A172 (cell line): ENCODE measurements at regions not wholly inside any gene's neighbourhood (a gene's known extent, or its start where the extent isn't known, plus 50 kb on each side); places are given as distances from the start of the nearest gene placed in this dataset.

ENCODE experiments used
- DNase-seq: peaks from one replicate; pipeline ENCODE4 v3.0.0-alpha.2; 2015; ENCODE audit warnings: low spot score

GRCh38 chr3:99500485-99500884 is 137.9 kb upstream of the COL8A1 start:
- no peak for DNase-seq

DNA sequence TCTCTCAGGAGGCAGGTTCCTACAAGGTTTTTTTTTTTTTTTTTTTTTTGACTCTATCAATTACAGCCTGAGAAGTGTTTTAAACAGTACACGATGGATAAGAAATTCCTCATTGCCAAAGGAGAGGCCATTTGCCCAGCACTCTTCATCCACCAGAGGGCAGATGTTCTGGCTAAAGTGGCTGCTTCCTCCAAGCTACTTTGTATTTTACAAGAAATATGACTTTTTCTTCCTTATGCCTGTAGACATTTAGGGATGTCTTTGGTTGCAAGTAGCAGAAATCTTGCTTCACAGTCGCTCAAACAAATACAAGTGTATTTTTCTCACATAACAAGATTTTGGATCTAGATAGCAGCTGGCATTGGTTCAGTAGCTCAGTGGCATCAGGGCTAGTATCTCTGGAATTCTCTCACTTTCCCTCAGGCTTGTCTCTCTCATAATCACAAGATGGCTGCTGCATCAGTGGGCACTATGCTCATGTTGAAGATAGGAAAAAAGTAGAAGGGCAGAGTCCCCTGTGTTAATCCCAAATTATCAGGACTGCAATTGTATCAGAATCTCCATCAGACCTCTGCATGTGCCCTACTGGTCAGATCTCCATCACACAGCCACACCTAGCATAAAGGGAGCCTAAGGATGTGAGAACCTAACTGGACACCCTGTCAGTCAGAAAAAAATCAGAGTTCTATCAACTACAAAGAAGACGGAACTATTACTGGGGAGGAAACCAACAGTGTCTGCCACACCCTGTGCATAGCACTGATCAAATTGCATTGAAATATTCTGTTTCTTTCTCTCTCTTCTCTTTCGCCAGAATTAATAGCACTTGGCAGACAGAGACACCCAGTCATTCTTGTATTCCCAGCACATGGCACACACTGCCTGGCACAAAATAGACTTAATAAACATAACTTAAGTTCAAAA is 138.9 kb upstream of the COL8A1 start:
- DNase-seq = peak; percentile 67

- no peak for DNase-seq
Observed at GRCh38 chr3:99498550-99499234, 139.7 kb upstream of the COL8A1 start.

- DNase-seq = no peak
Observed at GRCh38 chr3:99487894-99488293, 150.5 kb upstream of the COL8A1 start.

DNA sequence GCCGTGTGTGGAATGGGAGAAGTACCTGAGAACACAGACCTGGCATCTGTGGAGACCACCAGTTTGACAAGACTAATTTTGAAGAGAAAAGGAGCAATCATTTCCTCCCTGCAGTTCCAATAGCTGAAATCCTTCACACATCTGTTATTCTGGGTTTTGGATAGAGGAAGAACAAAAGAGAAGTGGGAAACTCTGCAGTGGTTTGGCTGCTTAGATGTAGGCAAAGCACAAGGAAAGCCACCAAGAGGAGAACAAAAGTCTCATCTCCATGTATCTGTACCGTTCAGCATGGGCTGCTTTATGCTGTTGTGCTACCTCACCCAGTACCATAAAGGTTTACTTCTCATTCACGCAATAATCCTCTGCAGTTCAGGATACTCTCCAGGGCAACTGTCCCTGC is 153.1 kb upstream of the COL8A1 start:
- no peak for DNase-seq

DNA sequence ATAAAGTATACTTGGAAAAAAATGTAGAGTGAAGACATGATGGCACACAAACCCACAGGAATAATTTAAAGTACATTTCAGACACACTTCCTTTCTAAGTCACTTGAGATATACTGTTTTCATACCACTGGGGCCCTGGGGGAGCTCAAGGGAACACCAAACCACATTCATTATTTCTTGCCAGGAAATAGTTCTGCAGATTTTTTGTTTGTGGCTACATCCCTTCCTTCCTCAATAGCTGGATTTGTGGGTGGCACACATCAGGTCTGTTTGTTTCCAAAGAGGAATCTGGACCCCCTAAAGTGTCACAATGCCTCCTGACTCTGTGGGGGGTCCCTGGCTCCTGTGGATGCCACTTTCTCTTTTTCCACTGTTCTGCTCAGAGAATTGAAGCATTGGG is 153.5 kb upstream of the COL8A1 start:
- no peak for DNase-seq

- no peak for DNase-seq
Observed at GRCh38 chr3:99483841-99484240, 154.6 kb upstream of the COL8A1 start.

- DNase-seq = no peak
Observed at GRCh38 chr3:99482191-99482590, 156.2 kb upstream of the COL8A1 start.

DNA sequence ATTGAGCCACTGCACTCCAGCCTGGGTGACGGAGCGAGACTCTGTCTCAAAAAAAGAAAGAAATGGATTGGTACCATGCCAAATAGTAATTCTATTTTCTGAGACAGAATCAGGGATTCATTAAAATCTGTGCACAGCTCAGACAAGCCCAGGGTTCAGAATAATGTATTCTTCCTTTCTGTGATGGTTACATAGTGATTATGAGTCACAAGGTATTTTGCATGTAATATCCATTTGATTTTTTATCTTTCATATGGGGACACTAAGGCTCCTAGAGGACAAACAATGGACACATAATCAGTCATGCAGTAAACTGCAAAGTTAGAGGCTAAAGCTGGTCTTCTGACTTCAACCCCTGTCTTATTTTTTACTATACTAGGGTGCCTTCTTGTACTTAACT is 156.8 kb upstream of the COL8A1 start:
- no peak for DNase-seq

GRCh38 chr3:99479768-99480167 is 158.6 kb upstream of the COL8A1 start:
- DNase-seq = no peak

DNA sequence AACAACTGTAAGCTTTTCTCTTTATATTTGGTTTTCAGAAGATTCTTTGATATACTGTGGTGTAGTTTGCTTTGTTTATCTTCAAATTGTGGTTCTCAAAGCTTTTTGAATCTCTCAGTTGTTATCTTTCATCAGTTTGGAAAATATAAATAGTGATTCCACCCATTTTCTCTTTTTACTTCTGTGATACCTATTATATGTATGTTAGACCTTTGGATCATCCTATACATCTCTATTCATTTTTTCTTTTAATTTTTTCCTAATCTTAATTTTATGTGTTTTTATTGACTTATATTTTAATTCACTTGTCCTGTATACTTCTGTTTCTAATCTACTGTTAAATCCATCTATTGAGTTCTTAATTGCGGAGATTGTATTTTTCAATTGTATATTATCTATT is 160.7 kb upstream of the COL8A1 start:
- DNase-seq = no peak

- no peak for DNase-seq
Observed at GRCh38 chr3:99475229-99475628, 163.2 kb upstream of the COL8A1 start.

DNA sequence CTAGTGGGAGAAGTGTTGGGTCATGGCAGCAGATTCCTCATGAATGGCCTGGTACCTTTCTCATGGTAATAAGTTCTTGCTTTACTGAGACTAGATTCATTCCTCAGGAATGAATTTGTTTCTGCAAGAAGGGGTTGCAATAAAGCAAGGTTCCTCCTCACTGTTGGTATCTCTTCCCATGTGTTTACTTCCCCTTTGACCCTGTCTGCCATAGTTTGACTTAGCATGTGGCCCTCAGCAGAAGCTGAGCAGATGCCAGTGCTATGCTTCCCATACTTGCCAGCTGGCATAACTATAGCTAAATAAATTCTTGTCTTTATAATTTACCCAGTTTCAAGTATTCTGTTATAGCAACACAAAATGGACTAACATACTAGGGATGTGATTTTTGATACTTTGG is 163.6 kb upstream of the COL8A1 start:
- DNase-seq = no peak

- DNase-seq = peak; percentile 25
Observed at GRCh38 chr3:99473321-99473751, 165.1 kb upstream of the COL8A1 start.

DNA sequence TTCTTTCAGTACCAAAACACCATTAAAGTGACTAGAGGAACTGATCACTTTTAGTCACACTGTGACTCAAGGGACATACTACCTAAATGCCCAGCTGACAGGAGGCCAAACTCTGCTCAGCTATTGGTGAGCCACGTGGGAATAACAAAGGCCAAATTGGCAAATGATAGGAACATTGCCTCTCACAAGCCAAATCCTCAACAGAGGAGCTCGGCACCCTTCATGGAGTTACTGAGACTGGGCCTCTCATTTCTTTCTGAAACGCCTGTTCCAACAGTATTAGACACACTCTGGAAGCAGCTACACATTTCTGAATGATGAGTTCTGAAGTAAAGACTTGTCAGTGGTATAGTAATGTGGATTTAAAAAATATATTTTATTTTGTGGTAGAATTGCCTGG is 166.0 kb upstream of the COL8A1 start:
- no peak for DNase-seq

GRCh38 chr3:99471353-99472323 is 166.8 kb upstream of the COL8A1 start:
- DNase-seq = no peak

DNA sequence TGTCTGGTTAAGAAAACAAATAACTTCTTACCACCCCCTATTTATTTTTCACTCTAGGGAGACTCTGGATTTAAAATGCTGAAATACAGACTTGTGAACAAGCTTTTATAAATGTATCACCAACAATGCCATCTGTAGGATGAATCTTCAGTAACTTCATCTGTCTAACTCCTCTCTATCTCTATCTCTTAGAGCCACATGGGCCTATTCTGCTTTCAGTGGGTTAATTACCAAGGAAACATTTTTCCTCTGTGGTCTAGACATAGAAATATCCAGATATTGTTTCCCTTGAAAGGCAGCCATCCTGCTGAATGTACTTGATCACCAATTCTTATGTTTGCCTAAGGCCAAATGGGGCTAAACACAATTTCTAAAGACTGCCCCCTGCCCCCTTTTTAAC is 167.6 kb upstream of the COL8A1 start:
- no peak for DNase-seq

- DNase-seq = peak; percentile 18
Observed at GRCh38 chr3:99468918-99469317, 169.5 kb upstream of the COL8A1 start.

DNA sequence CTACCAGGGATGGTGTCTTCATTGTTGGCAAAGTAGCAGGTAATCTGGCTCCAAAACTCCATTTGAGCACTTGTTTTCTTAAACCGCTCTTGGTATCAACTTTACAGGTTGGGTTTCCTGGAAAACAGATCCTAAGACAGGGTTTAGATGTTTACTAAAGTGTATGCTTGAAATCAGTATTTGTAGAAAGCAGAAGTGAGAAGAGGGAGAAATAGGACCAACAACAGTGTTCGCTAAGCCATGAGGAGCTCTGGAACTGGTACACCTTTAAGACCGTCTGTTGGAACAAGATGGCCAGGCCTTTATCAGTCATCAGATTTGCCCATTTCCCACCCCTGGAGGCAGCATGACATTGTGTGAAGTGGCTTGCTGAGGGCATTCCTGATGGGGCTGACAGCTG is 171.0 kb upstream of the COL8A1 start:
- no peak for DNase-seq

DNA sequence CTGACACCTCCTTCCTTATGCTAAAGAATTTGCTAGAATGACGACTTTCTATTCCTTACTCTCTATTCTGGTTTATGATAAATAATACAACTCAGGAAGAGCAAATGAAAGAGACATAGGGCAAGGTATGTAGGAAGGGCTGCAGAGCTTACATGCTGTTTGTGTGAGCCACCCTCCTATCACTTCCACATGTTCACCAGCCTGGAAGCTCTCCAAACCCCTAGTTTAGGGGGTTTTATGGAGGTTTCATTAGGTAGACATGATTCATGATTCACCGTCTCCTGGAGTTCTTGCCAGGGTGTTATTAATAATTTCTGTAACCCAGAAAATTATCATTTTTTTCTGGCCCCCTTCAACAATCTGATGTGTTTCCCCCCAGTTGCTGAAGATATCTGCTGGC is 172.1 kb upstream of the COL8A1 start:
- no peak for DNase-seq

GRCh38 chr3:99458013-99458412 is 180.4 kb upstream of the COL8A1 start:
- DNase-seq = no peak

- no peak for DNase-seq
Observed at GRCh38 chr3:99442599-99442998, 195.8 kb upstream of the COL8A1 start.
